Inflammatory macrophage treated with lipopolysaccharide for 1 hour (primary cell): ENCODE measurements at regions not wholly inside any gene's neighbourhood (a gene's known extent, or its start where the extent isn't known, plus 50 kb on each side); places are given as distances from the start of the nearest gene placed in this dataset.
"Not testable (repeated sequence)": the region's sequence is repeated elsewhere in the genome, so short reads cannot be mapped to it uniquely, and the experiment has no call there.

ENCODE experiments used
- DNase-seq, 2 donors: peaks; one replicate each; pipeline ENCODE4 v3.0.0-alpha.2; 2020 to 2022

DNA sequence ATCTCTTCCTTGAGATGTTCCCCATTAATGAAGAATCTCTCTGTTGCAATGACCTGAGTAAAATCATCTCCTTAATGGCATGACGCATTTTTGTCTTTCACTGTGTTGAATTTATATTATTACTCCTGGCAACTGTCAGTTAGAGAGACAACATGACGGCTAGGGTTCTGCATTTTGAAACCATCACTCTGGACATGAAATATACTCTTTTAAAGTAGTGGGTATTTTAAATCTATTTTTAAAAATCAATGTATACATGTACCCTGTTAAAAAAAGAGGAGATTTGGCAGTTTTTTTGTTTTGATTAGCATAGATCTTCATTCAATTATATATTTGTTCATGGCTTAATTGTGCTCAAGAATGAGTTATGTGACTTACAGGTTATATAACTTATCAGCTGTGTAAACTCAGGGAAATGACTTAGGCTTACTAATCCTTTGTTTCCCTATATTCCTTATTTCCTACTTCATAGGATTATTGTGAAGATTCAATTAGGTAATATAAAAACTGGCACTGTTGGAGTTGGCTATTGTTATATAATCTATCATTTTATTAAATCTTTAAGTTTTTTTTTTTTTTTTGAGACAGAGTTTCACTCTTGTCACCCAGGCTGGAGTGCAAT lies 632.0 kb upstream of the SPRY2 start:
- no peak for DNase-seq

DNA sequence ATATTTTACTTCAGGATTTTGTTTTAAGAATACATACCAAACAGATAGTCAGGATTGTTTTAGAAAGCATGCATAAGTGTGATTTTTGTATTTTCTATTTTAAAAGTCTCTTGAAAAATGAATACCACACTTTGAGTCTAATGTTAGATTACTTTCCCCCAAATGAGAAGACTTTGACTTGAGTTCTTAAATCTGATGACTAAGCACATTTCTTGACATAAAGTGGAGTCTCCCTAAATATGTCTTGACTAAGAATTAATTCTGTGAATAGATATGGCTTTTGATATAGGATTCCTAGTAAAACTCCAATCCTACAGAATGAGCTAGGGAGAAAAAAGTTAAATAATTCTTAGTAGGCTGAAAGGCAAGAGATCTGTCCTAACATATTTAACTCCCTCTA lies 624.2 kb upstream of the SPRY2 start:
- no peak for DNase-seq

- DNase-seq = no peak
Measured at GRCh38 chr13:80962855-80963254, 621.9 kb upstream of the SPRY2 start.

- DNase-seq = no peak
Measured at GRCh38 chr13:80962173-80962572, 621.2 kb upstream of the SPRY2 start.

- DNase-seq = no peak
Measured at GRCh38 chr13:80957019-80957655, 616.2 kb upstream of the SPRY2 start.

- DNase-seq = no peak
Measured at GRCh38 chr13:80955501-80955900, 614.6 kb upstream of the SPRY2 start.

GRCh38 chr13:80952158-80952557 lies 611.2 kb upstream of the SPRY2 start:
- DNase-seq = no peak

GRCh38 chr13:80946008-80946802 lies 605.3 kb upstream of the SPRY2 start:
- no peak for DNase-seq

DNA sequence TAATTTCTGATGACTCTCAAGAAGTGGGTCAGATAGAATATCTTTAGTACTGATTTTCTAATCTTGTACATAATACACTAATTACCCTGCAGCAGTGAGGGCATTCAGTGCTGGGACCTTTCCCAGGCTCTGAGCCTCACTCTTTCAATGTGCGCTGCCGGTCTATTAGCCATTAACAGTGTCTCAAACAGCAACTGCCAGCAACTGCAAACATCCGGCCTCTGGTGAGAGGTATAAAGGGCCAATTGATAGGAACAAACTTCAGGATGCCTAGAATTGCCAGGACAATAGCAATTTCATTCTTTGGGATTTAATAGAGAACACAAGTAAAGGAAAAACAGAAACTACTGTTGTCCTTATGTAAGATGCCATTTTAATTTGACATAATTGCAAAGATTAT lies 604.4 kb upstream of the SPRY2 start:
- no peak for DNase-seq

GRCh38 chr13:80939581-80939980 lies 598.7 kb upstream of the SPRY2 start:
- DNase-seq = no peak

DNA sequence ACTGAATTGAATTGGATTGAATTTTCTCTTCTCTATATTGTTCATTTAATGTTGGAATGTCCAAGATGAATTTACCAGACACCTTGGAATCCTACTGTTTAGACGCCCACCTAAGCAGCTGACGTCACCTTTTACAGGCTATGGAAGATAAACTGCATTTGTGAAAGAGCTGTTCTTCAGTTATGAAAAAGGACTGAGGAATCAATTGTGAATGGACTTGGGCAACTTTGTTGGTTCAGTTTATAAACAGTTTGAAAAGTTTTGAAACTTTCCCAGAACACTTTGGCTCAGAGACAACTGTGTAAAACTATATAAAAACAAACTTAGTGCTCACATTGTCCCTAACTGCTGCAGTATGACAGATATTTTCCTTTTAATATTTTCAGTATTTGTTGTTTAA lies 590.8 kb upstream of the SPRY2 start:
- DNase-seq = no peak

DNA sequence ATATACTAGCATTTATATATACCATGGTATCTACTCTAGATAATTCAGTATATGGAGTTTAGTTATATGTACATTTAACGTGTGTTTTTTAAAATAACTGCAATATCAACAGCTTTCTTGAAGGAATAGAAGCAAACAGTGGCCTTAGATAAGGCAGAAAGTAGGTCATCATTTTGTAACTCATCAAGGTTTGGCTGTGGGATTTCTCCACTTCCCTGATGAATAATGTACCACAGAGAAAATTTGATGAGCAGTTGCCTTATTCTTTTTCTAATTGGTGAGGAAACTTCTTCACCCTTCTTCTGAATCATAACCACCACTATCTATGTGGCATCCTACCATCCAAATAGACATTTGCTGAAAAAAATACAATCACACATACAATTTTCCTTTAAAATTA lies 590.2 kb upstream of the SPRY2 start:
- DNase-seq = no peak

- no peak for DNase-seq
Measured at GRCh38 chr13:80928241-80928640, 587.3 kb upstream of the SPRY2 start.

DNA sequence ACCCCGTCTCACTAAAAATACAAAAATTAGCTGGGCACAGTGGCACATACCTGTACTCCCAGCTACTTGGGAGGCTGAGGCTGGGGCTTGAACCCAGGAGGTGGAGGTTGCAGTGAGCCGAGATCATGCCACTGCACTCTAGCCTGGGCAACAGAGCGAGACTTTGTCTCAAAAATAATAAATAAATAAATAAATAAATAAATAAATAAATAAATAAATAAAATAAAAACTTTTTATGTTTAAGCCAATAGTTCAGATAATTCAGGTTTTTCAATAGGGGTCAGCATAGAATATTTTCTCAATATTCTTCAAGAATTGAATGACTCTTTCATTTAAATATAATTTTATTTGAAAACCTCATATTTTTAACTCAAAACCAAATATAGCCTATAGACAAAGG lies 585.1 kb upstream of the SPRY2 start:
- DNase-seq = not testable (repeated sequence)

DNA sequence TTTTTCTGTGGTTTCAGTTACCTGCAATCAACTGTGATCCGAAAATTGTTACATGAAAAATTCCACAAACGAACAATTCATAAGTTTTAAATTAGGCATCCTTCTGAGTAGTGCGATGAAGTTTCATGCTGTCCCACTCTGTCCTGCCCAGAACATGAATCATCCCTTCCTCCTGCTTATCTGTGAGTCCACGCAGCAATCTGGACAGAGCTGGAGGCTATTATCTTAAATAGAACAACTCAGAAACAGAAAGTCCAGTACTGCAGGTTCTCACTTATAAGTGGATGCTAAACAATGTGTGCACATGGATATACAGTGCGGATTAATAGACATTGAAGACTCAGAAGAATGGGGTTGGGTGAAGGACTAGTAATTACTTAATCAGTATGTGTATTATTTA lies 583.7 kb upstream of the SPRY2 start:
- no peak for DNase-seq

DNA sequence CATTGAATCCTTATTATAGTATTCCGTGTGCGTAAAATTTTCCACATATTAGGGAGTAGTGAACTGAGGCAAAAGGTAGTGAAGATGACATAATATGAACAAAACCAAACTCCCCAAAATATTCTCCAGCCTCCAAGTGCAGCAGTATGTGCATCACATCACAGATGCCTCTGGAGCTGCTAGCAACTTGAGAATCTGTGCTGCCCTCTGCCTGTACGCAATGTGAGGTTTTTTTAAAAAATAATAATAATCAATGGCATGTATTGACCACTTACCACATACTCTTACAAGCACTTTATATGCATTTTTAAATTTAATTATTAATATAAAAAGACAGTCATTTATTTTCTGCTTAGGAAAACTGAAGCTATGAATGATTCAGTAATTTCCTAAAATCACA lies 583.0 kb upstream of the SPRY2 start:
- no peak for DNase-seq

DNA sequence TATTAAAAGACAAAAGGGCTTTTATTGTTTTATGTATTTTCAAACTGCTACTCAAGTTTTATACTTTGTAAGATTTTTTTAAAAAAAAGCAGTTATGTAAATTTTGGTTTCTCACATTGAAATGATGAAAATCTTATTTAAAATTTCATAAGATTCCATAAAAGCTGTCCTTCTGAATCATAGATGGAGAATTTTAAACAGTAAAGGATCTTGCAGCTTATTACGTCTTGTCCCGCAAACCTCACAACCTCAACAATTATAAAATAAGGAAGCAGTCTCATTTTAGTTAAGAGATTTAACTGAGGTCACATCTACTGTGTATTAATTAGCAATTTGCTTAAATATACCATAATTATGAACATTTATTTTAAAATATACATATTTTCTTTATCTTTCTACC lies 581.0 kb upstream of the SPRY2 start:
- no peak for DNase-seq

- DNase-seq = no peak
Measured at GRCh38 chr13:80921541-80921940, 580.6 kb upstream of the SPRY2 start.

DNA sequence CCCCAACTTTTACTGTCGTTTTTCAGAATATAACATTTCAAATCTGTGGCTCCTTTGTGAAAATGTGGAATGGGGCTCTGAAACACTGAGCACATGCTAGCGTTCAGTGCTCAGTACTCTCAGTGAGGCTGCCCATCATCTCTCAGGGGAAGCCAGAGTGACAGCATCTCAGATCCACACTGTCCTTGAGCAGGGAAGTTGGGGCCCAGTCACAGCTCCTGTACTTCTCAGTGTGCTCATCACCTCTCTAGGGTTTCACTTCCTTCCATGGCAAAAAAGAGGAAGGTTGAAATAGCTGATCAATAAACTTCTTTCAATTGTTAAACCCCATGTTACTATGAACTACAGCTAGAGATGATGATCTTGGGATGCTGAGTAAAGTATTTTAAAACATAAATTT lies 565.9 kb upstream of the SPRY2 start:
- DNase-seq = no peak

- no peak for DNase-seq
Measured at GRCh38 chr13:80904386-80904785, 563.5 kb upstream of the SPRY2 start.

- no peak for DNase-seq
Measured at GRCh38 chr13:80903911-80904310, 563.0 kb upstream of the SPRY2 start.

DNA sequence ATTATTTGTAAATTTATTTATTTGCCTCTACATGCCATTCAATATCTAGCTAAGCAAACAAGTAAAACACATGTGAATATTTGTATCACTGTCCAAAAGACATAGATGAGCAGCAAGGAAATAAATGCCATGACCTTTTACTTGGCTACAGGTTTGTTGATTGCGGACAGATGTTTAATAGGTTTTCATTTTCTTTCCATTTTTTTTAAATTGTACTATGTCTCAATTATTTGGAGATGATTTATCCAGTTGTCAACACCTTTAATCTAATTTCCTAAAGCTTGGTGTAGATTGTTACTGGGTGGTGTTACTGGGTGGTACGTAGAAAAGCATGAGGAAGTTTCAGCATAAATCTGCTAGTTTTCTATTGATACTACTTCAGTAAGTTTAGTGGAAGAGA lies 560.6 kb upstream of the SPRY2 start:
- no peak for DNase-seq

- no peak for DNase-seq
Measured at GRCh38 chr13:80901111-80901510, 560.2 kb upstream of the SPRY2 start.

DNA sequence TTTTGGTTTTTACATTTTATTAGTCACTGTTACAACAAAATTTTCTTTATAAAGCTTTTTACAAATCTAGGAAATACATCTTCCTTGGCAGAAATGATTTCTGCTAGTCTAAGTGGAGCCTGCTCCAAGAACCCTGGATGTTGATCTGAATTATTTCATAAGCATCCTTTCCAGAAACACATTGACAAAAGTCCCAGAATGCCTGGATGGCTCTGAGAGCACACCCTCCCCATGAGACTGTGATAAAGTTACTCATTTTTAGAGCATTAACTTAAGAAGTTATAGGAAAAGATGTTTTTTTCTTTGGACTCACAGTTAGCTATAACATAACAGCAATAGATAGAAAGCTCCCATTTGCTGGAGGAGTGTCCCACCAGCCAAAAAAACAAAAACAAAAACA lies 559.6 kb upstream of the SPRY2 start:
- DNase-seq = no peak
